Transverse colon (tissue), 4 donors: ENCODE measurements at regions not wholly inside any gene's neighbourhood (a gene's known extent, or its start where the extent isn't known, plus 50 kb on each side); places are given as distances from the start of the nearest gene placed in this dataset.

Source experiments
- DNase-seq: peaks from one replicate; pipeline ENCODE4 v3.0.0-alpha.2; 2019
- H3K27ac ChIP-seq, 4 donors: fragments of 200-600 bp; sonication (generic); 2 replicates each; pipeline ENCODE4 v1.5.1; 2016 to 2018; ENCODE audit warnings: inconsistent platforms in 4 of 4
- H3K27me3 ChIP-seq: fragments of 200-600 bp; sonication (generic); 2 replicates; pipeline ENCODE4 v1.5.1; 2017; ENCODE audit warnings: inconsistent platforms
- H3K36me3 ChIP-seq, 4 donors: fragments of 200-600 bp; sonication (generic); 2 replicates each; pipeline ENCODE4 v1.5.1; 2017 to 2019; ENCODE audit warnings: inconsistent platforms in 4 of 4
- H3K4me1 ChIP-seq, 4 donors: fragments of 200-600 bp; sonication (generic); 2 replicates each; pipeline ENCODE4 v1.5.1; 2017 to 2020; ENCODE audit warnings: inconsistent platforms in 4 of 4
- H3K4me3 ChIP-seq, 4 donors: fragments of 200-600 bp; sonication (generic); 1 replicate in 1 of 4; 2 replicates in 3 of 4; pipeline versions ENCODE4 v1.5.1 to v1.6.1; 2017 to 2019; ENCODE audit warnings: inconsistent platforms in 4 of 4
- H3K9me3 ChIP-seq, 2 donors: fragments of 200-600 bp; sonication (generic); 2 replicates each; pipeline ENCODE4 v1.5.1; 2017 to 2019; ENCODE audit warnings: inconsistent platforms in 2 of 2
- CTCF ChIP-seq, 5 experiments: fragments of 200-600 bp in 3 of 5; fragments of 450-650 bp in 2 of 5; sonication (generic) in 3 of 5; IDR thresholded peaks; 1 replicate in 2 of 5; 2 replicates in 3 of 5; pipeline ENCODE4 v1.5.1; 2016 to 2017; ENCODE audit warnings: antibody characterized with exemption in 5 of 5, inconsistent platforms in 3 of 5, mild to moderate bottlenecking in 2 of 5, moderate library complexity in 1 of 5
- EP300 ChIP-seq: sonication (generic); formaldehyde crosslinking; IDR thresholded peaks from one replicate; pipeline ENCODE4 v1.6.1; 2017; ENCODE audit warnings: antibody characterized with exemption, low read depth
- POLR2A ChIP-seq: fragments of 450-650 bp; IDR thresholded peaks from one replicate; pipeline ENCODE4 v1.6.1; 2016; ENCODE audit warnings: antibody characterized with exemption, mild to moderate bottlenecking, moderate library complexity
- POLR2AphosphoS5 ChIP-seq, 3 donors: sonication (generic); formaldehyde crosslinking; IDR thresholded peaks; one replicate each; pipeline ENCODE4 v1.6.1; 2016; ENCODE audit warnings: antibody characterized with exemption in 3 of 3
- WGBS, 2 donors: methylation state at CpG; one replicate each; pipeline ENCODE4 v1.1.5; 2018; ENCODE audit warnings: low coverage in 1 of 2; 5-methylcytosine and 5-hydroxymethylcytosine counted together
- in situ Hi-C, 4 donors: fragments of 200-750 bp; cut with MboI; loops; one replicate each; pipeline versions ENCODE4 v1.15.0 to v1.15.1; 2017; ENCODE audit warnings: low sequenced_read_pairs in 3 of 4, low pct_ligation_motif_present in 1 of 4, low pct_unique_long_range_greater_than_20kb in 1 of 4
- intact Hi-C: fragments of 100-400 bp; cut with DNase I; formaldehyde crosslinking; loops from one replicate; pipeline ENCODE4 v1.15.1; 2023; ENCODE audit warnings: low total_unique reads

GRCh38 chr4:179867300-179867878 is 2375.8 kb upstream of the TENM3 start:
- peak; percentile 51 for DNase-seq
- intact Hi-C loops: no loop called here
- in situ Hi-C loops: no loop called here
- Histone ChIP-seq H3K4me3 (no peak overlapping the region), H3K27me3 (no peaks in the 10 kb centered on the region), H3K36me3 (no peaks in the 10 kb centered on the region), H3K9me3 (no peaks in the 10 kb centered on the region), H3K27ac (no peak overlapping the region), H3K4me1 (no peaks in the 10 kb centered on the region)
- 16 to 23% methylated on average over 6 of the region's 6 CpGs for WGBS, 2 donors
- TF ChIP-seq CTCF (IDR thresholded peaks at IDR 0.05): peak; percentile 41 to 61 (median 50)
- TF ChIP-seq POLR2A: no peak
- no peak for TF ChIP-seq EP300

- in situ Hi-C loops (no loop called here), intact Hi-C loops (loop anchor here (10.0 kb wide), 1 partner anchor 1577 kb away; no protein-coding TSS in a partner anchor)
- H3K36me3 ChIP-seq: no peaks in the 10 kb centered on the region
- H3K27ac ChIP-seq: no peak overlapping the region
- 64 to 81% methylated on average over 1 of the region's 1 CpG for WGBS, 2 donors
- H3K27me3 ChIP-seq: no peaks in the 10 kb centered on the region
- H3K9me3 ChIP-seq: no peaks in the 10 kb centered on the region
- H3K4me1 ChIP-seq: no peaks in the 10 kb centered on the region
- no peak for DNase-seq
- H3K4me3 ChIP-seq: no peak overlapping the region
- no peak for TF ChIP-seq CTCF (IDR thresholded peaks at IDR 0.05)
- TF ChIP-seq POLR2AphosphoS5 (IDR thresholded peaks at IDR 0.05): no peak
- TF ChIP-seq EP300: no peak
- no peak for TF ChIP-seq POLR2A
Measured at GRCh38 chr4:179871726-179872125, 2371.5 kb upstream of the TENM3 start.

GRCh38 chr4:179872755-179873154 is 2370.4 kb upstream of the TENM3 start:
- no peak for DNase-seq
- intact Hi-C loops (loop anchor here (10.0 kb wide), 1 partner anchor 1578 kb away; no protein-coding TSS in a partner anchor), in situ Hi-C loops (no loop called here)
- H3K4me3 ChIP-seq: no peak overlapping the region
- H3K27ac ChIP-seq: no peak overlapping the region
- no peaks in the 10 kb centered on the region for H3K4me1 ChIP-seq
- no peaks in the 10 kb centered on the region for H3K9me3 ChIP-seq
- TF ChIP-seq POLR2AphosphoS5 (IDR thresholded peaks at IDR 0.05) (no peak), EP300 (no peak), CTCF (IDR thresholded peaks at IDR 0.05) (no peak), POLR2A (no peak)
- no peaks in the 10 kb centered on the region for H3K36me3 ChIP-seq
- H3K27me3 ChIP-seq: no peaks in the 10 kb centered on the region
- WGBS, 2 donors: 23 to 53% methylated on average over 3 of the region's 3 CpGs

GRCh38 chr4:179880756-179881155 is 2362.4 kb upstream of the TENM3 start:
- Histone ChIP-seq H3K4me1 (no peaks in the 10 kb centered on the region), H3K27me3 (no peaks in the 10 kb centered on the region), H3K9me3 (no peaks in the 10 kb centered on the region), H3K36me3 (no peaks in the 10 kb centered on the region), H3K27ac (no peak overlapping the region), H3K4me3 (no peak overlapping the region)
- TF ChIP-seq CTCF (IDR thresholded peaks at IDR 0.05) (no peak), EP300 (no peak), POLR2A (no peak)
- WGBS, 2 donors: 49 to 73% methylated on average over 2 to 3 of the region's 3 CpGs
- in situ Hi-C loops (no loop called here), intact Hi-C loops (no loop called here)
- no peak for DNase-seq
